GM11168 (cell line): ENCODE measurements at regions not wholly inside any gene's neighbourhood (a gene's known extent, or its start where the extent isn't known, plus 50 kb on each side); places are given as distances from the start of the nearest gene placed in this dataset.

ENCODE experiments used
- in situ Hi-C: fragments of 300-500 bp; cut with MboI; formaldehyde crosslinking; loops from one replicate; pipeline ENCODE4 v1.12.0; 2022; ENCODE audit warnings: low sequenced_read_pairs; ENCODE audit not compliant: unreplicated experiment

GRCh38 chr5:176173647-176174046 lies 64.6 kb upstream of the SIMC1 start:
- in situ Hi-C loops, result no loop called here

- in situ Hi-C loops, result no loop called here
Observed at GRCh38 chr5:176174345-176175025, 63.7 kb upstream of the SIMC1 start.

- in situ Hi-C loops, result no loop called here
Observed at GRCh38 chr5:176175101-176175852, 62.9 kb upstream of the SIMC1 start.

GRCh38 chr5:176176231-176176630 lies 62.0 kb upstream of the SIMC1 start:
- in situ Hi-C loops, result no loop called here

GRCh38 chr5:176178789-176179188 lies 59.4 kb upstream of the SIMC1 start:
- in situ Hi-C loops, result no loop called here

GRCh38 chr5:176180339-176180738 lies 57.9 kb upstream of the SIMC1 start:
- in situ Hi-C loops, result no loop called here

GRCh38 chr5:176180781-176181180 lies 57.4 kb upstream of the SIMC1 start:
- in situ Hi-C loops, result no loop called here

GRCh38 chr5:176181271-176181855 lies 56.9 kb upstream of the SIMC1 start:
- in situ Hi-C loops, result no loop called here

- in situ Hi-C loops, result no loop called here
Observed at GRCh38 chr5:176183321-176184074, 54.7 kb upstream of the SIMC1 start.

GRCh38 chr5:176184608-176185132 lies 53.6 kb upstream of the SIMC1 start:
- in situ Hi-C loops, result no loop called here

- in situ Hi-C loops, result no loop called here
Observed at GRCh38 chr5:176185133-176185733, 53.0 kb upstream of the SIMC1 start.

- in situ Hi-C loops, result no loop called here
Observed at GRCh38 chr5:176186107-176186506, 52.1 kb upstream of the SIMC1 start.

- in situ Hi-C loops, result no loop called here
Observed at GRCh38 chr5:176187276-176188062, 50.8 kb upstream of the SIMC1 start.

- in situ Hi-C loops, result no loop called here
Observed at GRCh38 chr5:176188085-176188484, 50.1 kb upstream of the SIMC1 start.
